Effector memory CD4-positive, alpha-beta T cell (primary cell): ENCODE measurements at regions not wholly inside any gene's neighbourhood (a gene's known extent, or its start where the extent isn't known, plus 50 kb on each side); places are given as distances from the start of the nearest gene placed in this dataset.

Experiments
- DNase-seq, 3 donors: peaks; one replicate each; pipeline ENCODE4 v3.0.0-alpha.2; 2020
- H3K27ac ChIP-seq: 2 replicates; pipeline ENCODE4 v1.7.0; 2013; ENCODE audit warnings: mild to moderate bottlenecking, low read length, moderate library complexity; ENCODE audit not compliant: insufficient read depth, poor library complexity, severe bottlenecking
- H3K27me3 ChIP-seq: replicated peaks from 2 replicates; pipeline ENCODE4 v1.7.0; 2013; ENCODE audit warnings: mild to moderate bottlenecking, low read length; ENCODE audit not compliant: insufficient read depth, control insufficient read depth, poor library complexity, severe bottlenecking
- H3K36me3 ChIP-seq: 2 replicates; pipeline ENCODE4 v1.7.0; 2013; ENCODE audit warnings: mild to moderate bottlenecking, low read length, moderate library complexity; ENCODE audit not compliant: control insufficient read depth, insufficient read depth
- H3K4me1 ChIP-seq: 2 replicates; pipeline ENCODE4 v1.7.0; 2013; ENCODE audit warnings: low read length, mild to moderate bottlenecking; ENCODE audit not compliant: control insufficient read depth, insufficient read depth, poor library complexity, severe bottlenecking
- H3K4me3 ChIP-seq: 2 replicates; pipeline ENCODE4 v1.7.0; 2013; ENCODE audit warnings: low read length, low read depth, mild to moderate bottlenecking; ENCODE audit not compliant: insufficient read depth, poor library complexity, severe bottlenecking
- H3K9me3 ChIP-seq: 2 replicates; pipeline ENCODE4 v1.7.0; 2013; ENCODE audit warnings: mild to moderate bottlenecking, low read length, moderate library complexity; ENCODE audit not compliant: control insufficient read depth

DNA sequence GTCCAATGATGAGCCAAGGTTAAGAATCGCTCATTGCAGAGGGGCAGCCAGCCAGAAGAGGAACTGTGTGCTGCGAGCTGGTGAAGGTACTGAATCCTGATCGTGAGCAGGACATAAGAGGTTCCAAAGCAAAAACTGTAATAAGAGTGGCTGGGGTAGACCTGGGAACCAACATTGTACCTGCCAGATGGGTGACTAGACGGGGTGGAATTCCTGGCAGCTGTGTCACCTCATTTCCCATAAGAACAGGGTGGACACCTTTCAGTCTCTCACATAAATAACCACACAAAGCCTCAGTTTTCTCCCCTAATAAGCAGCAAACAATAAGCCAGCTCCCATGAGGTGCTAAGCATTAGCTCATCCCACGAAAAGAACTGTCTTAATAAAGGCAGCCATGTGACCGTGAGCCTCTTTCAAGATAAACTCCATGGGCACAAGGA is 290.3 kb downstream of the SOX9 start:
- no peaks in the 10 kb centered on the region for H3K36me3 ChIP-seq
- no peaks in the 10 kb centered on the region for H3K9me3 ChIP-seq
- no peak for DNase-seq
- no peak overlapping the region for H3K4me3 ChIP-seq
- no peaks in the 10 kb centered on the region for H3K27me3 ChIP-seq
- no peak overlapping the region for H3K27ac ChIP-seq
- no peaks in the 10 kb centered on the region for H3K4me1 ChIP-seq

DNA sequence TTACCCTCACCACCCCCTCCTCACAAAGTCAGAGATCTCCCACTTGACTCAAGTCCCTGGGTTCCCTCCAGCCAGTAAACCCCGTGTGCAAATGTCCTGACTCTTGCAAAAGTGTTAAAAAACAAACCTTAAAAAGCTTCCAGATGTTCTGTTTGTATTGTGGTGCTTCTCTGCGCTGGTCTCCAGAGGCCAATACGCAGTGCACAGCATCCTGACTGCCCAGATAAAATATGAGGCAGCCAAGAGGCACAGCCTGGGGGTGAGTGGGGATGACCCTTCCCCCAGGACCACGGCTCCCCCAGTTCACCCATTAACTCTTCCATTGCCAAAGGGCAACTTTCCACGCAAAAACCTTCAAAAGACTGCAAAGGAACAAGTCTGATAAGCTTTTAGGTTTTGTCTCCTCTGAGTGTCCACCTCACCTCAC is 291.8 kb downstream of the SOX9 start:
- H3K27me3 ChIP-seq, result no peaks in the 10 kb centered on the region
- H3K27ac ChIP-seq, result no peak overlapping the region
- no peaks in the 10 kb centered on the region for H3K36me3 ChIP-seq
- H3K9me3 ChIP-seq, result peaks cover 3% of the 10 kb centered on the region
- no peak for DNase-seq
- H3K4me3 ChIP-seq, result no peak overlapping the region
- H3K4me1 ChIP-seq, result no peaks in the 10 kb centered on the region

DNA sequence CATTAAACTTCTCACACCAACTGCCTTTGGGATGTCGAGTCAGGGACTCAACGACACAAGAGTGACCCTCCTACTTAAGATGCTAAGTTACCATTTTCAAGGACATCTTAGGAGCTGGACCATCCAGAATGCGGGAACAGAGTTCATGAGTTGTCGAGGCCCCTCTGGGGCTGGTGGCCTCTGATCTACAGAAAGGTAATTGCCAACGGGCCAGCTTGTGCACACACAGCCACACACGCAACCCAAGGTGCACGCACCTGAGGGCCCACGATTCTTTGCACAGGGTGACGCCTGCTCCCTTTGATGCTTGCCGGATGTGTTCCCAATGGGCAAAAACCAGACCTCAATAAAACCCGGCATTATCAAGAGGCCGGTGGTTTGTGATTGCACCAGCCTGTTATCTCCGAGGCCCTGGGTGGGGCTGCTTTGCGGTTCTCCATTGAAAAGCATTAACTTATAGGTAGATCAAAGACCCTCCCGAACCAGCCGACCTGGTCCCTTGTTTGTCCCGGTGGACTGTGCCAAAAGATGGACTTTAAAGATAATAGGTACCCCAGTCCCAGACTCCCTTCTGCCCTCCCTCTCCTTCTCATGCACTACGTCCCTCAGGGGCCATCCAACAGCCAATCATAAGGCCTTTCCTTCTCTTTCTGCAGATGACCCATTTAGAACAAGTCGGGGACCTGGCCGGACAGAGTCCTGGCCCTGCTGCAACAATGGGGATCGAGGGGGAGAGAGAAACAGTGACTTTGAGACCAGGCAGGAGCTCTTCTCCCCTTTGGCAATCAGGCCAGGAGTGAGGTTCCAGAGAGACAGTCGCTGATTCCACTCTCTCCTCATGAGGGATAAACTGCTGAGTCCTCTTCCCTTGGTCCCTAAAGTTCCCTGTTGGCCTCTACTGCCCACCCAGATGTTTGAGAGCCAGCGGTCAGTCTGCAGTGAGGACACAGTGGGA is 292.5 kb downstream of the SOX9 start:
- Histone ChIP-seq H3K4me3 (no peak overlapping the region), H3K27ac (no peak overlapping the region), H3K36me3 (no peaks in the 10 kb centered on the region), H3K4me1 (no peaks in the 10 kb centered on the region), H3K9me3 (peaks cover 3% of the 10 kb centered on the region), H3K27me3 (no peaks in the 10 kb centered on the region)
- no peak for DNase-seq

DNA sequence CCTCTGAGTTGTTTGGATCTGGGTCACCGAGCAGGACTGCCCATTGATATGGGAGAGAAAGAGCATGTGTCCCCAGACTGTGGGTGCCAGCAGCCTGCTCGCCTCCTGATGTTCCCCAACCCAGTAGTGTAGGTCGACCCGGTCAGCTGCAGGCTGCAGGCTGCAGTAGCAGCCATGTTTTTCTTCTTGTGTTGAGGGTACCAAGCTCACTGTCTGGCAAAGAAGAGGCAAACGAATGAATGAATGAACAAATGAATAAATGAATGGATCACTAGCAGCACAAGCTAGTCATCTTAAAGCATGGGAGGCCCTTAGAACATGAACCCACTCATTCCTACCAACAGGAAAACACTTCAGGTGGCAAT is 293.2 kb downstream of the SOX9 start:
- peaks cover 3% of the 10 kb centered on the region for H3K9me3 ChIP-seq
- no peaks in the 10 kb centered on the region for H3K27me3 ChIP-seq
- H3K27ac ChIP-seq, result no peak overlapping the region
- DNase-seq, result no peak
- no peak overlapping the region for H3K4me3 ChIP-seq
- no peaks in the 10 kb centered on the region for H3K36me3 ChIP-seq
- H3K4me1 ChIP-seq, result no peaks in the 10 kb centered on the region

DNA sequence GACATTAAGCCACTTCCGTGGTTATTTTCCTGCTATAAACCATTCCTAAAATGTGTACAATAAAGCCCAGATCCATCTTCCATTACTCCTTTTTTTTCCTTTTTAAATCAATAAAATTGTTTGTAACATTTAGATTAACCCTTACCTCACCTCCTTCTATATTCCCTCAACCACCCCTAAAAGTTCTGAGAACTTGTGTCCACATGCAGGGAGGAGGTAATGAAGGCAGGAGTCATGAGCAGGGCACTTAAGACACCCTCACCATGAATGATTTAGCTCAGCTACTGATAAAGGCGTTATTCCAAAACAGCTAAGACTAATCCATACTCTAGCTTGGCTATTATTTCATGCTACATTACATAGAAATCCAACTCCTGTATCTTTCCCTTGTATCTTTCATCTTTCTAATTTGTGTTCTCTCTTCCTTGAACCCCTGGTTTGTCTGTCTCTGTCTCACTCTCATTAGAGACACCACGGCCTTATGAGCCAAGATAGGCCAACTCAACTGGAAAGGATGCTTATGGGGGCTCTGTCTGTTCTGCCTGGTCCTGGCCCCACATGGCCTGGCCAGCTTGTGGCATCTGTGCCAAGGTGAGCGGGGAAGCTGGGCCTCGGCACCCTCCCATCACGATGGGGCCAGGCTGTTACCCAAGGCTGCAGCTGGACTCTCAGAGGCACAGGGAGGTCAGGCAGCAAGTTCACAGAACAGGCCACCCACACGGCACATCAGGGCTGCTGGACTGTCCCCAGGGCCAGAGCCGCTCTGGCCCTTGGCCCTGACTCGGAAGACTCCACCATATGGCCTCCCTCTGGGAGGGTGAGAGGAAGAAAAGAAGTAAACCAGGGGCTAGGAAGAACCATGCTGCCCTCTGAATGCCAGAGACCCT is 294.4 kb downstream of the SOX9 start:
- no peak for DNase-seq
- Histone ChIP-seq H3K4me1 (no peaks in the 10 kb centered on the region), H3K27ac (no peak overlapping the region), H3K36me3 (no peaks in the 10 kb centered on the region), H3K9me3 (peaks cover 3% of the 10 kb centered on the region), H3K4me3 (no peak overlapping the region), H3K27me3 (no peaks in the 10 kb centered on the region)

DNA sequence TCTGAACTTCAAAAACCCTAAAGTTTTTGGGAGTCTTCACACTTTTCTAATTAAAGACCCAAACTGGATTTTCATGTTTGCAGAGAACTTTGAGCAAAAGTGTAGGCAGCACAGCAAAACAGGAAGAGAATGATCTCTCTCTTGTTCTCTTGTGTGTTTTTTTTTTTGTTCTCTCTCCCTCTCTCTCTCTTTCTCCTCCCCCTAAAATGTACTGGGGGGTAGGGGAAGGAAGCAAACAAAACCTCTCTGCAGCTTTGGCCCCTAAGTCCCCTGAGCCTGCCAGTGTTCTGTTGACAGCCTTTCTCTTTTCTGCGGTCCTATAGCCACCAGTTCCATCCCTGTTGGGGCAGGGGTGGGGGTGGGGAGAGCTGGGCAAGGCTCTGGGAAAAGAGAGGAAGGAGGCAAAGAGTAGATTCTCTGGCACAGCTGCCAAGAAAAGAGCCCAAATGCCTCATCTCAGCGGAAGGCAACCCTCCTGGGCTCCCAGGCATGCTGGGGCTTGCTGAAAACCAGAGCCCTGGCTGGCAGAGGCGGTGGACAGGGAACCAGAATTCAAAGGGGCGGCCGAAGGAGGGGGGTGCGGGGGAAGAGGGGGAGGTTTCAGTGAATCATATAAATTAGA is 295.3 kb downstream of the SOX9 start:
- Histone ChIP-seq H3K27me3 (no peaks in the 10 kb centered on the region), H3K9me3 (peaks cover 3% of the 10 kb centered on the region), H3K4me3 (no peak overlapping the region), H3K27ac (no peak overlapping the region), H3K4me1 (no peaks in the 10 kb centered on the region), H3K36me3 (no peaks in the 10 kb centered on the region)
- no peak for DNase-seq

DNA sequence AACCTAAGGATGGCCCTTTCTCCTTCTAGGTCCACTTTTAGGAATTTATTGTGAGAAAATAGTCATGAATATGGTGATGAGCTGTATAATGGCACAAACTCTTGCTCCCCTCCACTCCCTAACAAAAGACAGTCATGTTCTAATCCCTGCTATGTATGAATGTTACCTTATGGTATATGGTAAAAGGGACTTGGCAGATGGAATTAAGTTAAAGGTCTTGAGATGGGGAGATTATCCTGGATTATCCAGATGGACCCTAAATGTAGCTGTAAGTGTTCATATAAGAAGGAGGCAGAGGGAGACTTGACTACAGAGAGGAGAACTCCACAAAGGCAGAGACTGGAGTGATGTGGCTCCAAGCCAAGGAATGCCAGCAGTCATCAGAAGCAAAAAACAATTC is 296.1 kb downstream of the SOX9 start:
- Histone ChIP-seq H3K27ac (no peak overlapping the region), H3K4me1 (no peaks in the 10 kb centered on the region), H3K27me3 (no peaks in the 10 kb centered on the region), H3K4me3 (no peak overlapping the region), H3K36me3 (no peaks in the 10 kb centered on the region), H3K9me3 (peaks cover 3% of the 10 kb centered on the region)
- no peak for DNase-seq

DNA sequence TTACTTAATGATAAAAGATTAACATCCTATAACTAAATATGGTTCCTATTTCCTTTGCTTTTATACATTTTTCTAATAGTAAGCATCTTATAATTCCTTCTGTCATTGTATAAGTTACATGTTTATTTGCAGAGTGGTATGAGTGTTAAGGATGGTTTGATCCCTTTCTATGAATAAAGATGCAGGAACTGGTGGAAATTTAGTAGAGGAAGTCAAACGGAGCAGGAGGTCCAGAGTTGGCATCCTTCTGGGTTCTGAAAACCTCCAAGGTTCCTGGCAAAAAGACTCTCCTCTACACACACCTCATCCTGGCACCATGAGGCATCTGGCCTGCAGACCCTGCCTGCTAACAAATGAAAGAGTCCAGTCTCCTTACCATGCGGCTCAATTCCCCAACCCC is 296.8 kb downstream of the SOX9 start:
- Histone ChIP-seq H3K9me3 (peaks cover 3% of the 10 kb centered on the region), H3K36me3 (no peaks in the 10 kb centered on the region), H3K4me1 (no peaks in the 10 kb centered on the region), H3K27ac (no peak overlapping the region), H3K27me3 (no peaks in the 10 kb centered on the region), H3K4me3 (no peak overlapping the region)
- no peak for DNase-seq

DNA sequence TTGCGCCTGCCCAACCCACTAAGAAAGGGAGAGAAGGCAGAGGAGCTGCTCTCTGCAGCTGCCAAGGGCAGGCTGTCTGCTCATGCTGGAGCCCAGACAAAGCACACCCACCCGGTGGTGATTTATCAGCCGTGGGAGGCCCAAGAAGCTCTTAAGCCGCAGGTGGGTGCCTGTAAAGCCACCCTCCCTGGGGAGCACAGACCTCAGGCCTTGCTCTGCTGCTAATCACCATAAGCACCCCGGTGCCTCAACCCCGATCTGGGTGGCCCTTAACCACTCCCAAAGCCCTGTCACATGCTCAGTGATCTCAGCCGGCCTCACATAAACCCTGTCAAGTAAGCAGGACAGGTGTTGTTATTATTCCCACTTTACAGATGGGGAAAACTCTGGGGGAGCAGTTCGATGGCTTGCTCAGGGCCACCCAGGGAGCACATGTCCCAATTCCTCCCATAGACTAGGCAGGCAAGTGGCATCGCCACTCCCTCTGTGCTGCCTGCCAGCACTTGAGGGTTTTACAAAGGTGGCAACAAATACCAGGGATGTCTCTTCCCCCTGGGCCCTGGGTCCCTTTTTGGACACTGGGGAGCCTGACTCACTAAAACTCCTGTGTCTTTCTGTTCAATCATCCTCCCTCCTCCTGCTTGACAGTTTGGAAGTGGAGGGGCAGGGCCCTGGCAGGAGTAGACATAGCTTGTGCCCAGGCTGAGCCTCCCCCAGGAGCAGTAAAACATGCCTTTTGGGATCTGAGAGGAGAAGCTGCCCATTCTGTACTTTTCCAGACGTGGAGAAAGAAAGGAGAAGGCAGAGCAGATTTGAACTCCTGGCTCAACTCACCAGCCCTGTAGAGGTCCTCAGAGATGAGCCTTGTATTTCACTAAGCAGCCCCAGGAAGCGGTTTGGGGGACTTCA is 299.3 kb downstream of the SOX9 start:
- no peaks in the 10 kb centered on the region for H3K27me3 ChIP-seq
- H3K4me1 ChIP-seq, result no peaks in the 10 kb centered on the region
- H3K4me3 ChIP-seq, result no peak overlapping the region
- DNase-seq, result no peak
- H3K27ac ChIP-seq, result no peak overlapping the region
- H3K36me3 ChIP-seq, result no peaks in the 10 kb centered on the region
- peaks cover 3% of the 10 kb centered on the region for H3K9me3 ChIP-seq
